ENCODE measurements at regions not wholly inside any gene's neighbourhood (a gene's known extent, or its start where the extent isn't known, plus 50 kb on each side); places are given as distances from the start of the nearest gene placed in this dataset.
"Not testable (repeated sequence)": the region's sequence is repeated elsewhere in the genome, so short reads cannot be mapped to it uniquely, and the experiment has no call there.

GRCh38 chr4:132797856-132798255 lies 351.2 kb upstream of the PCDH10 start:
- no peak for TF ChIP-seq CTCF (IDR thresholded peaks at IDR 0.05)

GRCh38 chr4:132809298-132810032 lies 339.6 kb upstream of the PCDH10 start:
- no peak for DNase-seq (ENCODE audit: low spot score)
- no peak overlapping the region for H3K4me3 ChIP-seq
- no peak overlapping the region for H3K27ac ChIP-seq
- no peak for TF ChIP-seq CTCF (IDR thresholded peaks at IDR 0.05)

More at GRCh38 chr4:132797856-132798255, 351.2 kb upstream of the PCDH10 start:
- Histone ChIP-seq H3K4me3 (no peak overlapping the region), H3K27ac (no peak overlapping the region)
- no peak for DNase-seq (ENCODE audit: low spot score)

DNA sequence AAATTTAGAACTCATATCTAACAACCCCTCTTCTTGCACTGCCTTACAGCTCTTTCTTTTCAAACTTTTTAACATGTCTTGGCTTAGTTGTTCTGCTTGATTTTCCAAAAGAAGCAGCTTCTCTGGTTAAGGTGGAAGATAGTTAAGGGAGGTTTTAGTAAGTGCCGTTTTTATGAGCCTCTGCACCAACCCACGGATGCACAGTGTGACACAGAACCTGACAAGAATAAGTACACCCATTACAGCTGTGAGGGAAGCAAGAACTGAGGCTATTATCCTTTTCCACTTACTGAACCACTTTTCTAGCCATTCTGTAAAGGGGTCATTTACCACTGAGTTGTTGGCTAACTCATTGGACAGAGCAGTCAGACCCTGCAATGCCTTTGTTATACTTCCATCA lies 336.0 kb upstream of the PCDH10 start:
- not testable (repeated sequence) for H3K27ac ChIP-seq; DNase-seq (ENCODE audit: low spot score)

GRCh38 chr4:132818091-132818490 lies 331.0 kb upstream of the PCDH10 start:
- TF ChIP-seq CTCF (IDR thresholded peaks at IDR 0.05) = no peak
- no peak for DNase-seq (ENCODE audit: low spot score)
- Histone ChIP-seq H3K4me3 (no peak overlapping the region), H3K27ac (no peak overlapping the region)

More for the DNA sequence above, 336.0 kb upstream of the PCDH10 start:
- H3K4me3 ChIP-seq = not testable (repeated sequence)

DNA sequence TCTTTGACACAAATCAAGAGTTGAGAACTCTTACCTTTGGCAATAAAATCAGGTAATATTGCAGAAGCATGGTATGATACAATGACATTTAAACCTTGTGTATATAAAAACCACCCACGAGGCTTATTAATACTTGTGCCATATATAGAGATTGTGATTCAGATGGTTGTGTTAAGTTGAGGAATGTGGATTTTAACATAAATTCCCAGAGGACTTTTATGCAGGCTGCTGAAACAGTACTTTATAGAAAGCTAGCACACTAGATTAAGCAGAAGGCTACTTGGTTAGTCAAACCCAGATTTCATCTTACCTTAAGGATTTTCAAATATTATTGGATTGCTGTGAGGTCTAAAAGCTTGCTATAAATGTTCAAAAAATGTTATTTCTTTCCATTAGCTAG lies 325.7 kb upstream of the PCDH10 start:
- Histone ChIP-seq H3K4me3 (no peak overlapping the region), H3K27ac (no peak overlapping the region)
- TF ChIP-seq CTCF (IDR thresholded peaks at IDR 0.05) = no peak
- DNase-seq (ENCODE audit: low spot score) = no peak

GRCh38 chr4:132824761-132825160 lies 324.3 kb upstream of the PCDH10 start:
- TF ChIP-seq CTCF (IDR thresholded peaks at IDR 0.05) = no peak
- Histone ChIP-seq H3K4me3 (no peak overlapping the region), H3K27ac (no peak overlapping the region)
- no peak for DNase-seq (ENCODE audit: low spot score)

- Histone ChIP-seq H3K4me3 (no peak overlapping the region), H3K27ac (no peak overlapping the region)
- TF ChIP-seq CTCF (IDR thresholded peaks at IDR 0.05) = no peak
- no peak for DNase-seq (ENCODE audit: low spot score)
These were observed 321.6 kb upstream of the PCDH10 start for GRCh38 chr4:132827522-132827921.

All from coronary artery (tissue), 2 donors.